HG02943 (cell line): ENCODE measurements at regions not wholly inside any gene's neighbourhood (a gene's known extent, or its start where the extent isn't known, plus 50 kb on each side); places are given as distances from the start of the nearest gene placed in this dataset.
"Not testable (repeated sequence)": the region's sequence is repeated elsewhere in the genome, so short reads cannot be mapped to it uniquely, and the experiment has no call there.

Source experiments
- ATAC-seq: cut with Tn5 transposase; IDR thresholded peaks from one replicate; pipeline ENCODE4 v1.9.1; 2021; ENCODE audit warnings: mild to moderate bottlenecking, low read depth, moderate library complexity; ENCODE audit not compliant: unreplicated experiment

DNA sequence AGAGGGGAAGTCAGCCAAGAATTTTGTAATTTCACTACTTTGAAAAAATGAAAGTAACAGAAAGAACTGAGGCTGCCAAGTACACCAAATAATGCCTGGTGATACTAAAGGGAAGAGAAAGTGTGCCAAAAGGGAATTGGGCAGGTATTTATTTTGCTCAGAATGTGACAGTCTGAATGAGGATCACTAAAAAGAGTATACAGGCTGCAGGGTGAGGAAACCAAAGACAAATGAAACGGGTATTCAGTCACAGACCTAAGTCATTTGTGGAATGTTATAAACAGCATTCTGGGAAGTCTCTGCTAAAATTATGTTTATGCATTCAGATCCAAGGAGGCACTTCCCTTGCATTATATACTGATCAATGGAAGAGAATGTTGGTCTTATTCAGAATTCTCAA, 418.6 kb upstream of the SLC39A10 start:
- ATAC-seq, result no peak

DNA sequence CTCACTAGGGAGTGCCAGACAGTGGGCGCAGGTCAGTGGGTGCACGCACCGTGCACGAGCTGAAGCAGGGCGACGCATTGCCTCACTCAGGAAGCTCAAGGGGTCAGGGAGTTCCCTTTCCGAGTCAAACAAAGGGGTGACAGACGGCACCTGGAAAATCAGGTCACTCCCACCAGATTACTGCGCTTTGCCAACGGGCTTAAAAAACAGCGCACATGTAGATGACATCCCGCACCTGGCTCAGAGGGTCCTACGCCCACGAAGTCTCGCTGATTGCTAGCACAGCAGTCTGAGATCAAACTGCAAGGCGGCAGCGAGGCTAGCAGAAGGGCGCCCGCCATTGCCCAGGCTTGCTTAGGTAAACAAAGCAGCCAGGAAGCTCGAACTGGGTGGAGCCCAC, 428.5 kb upstream of the SLC39A10 start:
- ATAC-seq, result not testable (repeated sequence)

DNA sequence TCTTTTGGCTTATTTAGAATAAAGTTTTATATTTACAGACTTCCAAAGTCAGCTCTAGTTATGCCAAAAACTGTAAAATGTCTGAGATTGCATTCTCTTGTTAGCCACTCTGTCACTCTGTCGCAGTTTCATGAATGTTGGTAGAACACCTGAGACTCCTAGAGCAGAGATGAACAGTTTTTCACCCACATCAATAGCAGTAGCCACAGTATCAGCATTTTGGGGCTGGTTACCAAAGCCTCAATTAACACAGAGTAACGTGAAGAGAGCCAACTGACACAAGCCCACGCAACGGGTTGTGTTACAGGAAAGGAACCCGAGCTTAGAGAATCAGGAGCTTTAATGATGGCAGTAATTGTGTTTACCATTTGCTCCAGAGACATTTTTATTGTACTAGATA, 443.0 kb upstream of the SLC39A10 start:
- ATAC-seq, result no peak

DNA sequence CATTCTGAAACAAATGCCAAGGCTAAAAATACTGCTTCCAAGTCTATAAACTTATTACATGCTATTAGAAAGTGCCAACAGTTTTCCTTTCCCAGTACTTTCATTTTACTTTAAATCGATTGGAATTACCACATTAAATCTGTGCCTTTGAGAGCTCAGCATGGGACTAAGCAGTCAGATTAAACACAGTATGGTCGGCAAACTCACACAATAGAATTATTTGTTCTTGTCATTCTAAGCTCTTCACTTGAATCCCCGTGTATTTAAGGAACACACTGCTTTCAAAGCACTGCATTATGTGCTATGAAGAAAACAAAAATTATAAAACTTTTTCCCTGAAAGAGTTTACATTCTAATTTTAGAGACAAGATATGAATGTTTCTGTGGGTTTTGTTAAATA, 444.4 kb upstream of the SLC39A10 start:
- ATAC-seq, result no peak

DNA sequence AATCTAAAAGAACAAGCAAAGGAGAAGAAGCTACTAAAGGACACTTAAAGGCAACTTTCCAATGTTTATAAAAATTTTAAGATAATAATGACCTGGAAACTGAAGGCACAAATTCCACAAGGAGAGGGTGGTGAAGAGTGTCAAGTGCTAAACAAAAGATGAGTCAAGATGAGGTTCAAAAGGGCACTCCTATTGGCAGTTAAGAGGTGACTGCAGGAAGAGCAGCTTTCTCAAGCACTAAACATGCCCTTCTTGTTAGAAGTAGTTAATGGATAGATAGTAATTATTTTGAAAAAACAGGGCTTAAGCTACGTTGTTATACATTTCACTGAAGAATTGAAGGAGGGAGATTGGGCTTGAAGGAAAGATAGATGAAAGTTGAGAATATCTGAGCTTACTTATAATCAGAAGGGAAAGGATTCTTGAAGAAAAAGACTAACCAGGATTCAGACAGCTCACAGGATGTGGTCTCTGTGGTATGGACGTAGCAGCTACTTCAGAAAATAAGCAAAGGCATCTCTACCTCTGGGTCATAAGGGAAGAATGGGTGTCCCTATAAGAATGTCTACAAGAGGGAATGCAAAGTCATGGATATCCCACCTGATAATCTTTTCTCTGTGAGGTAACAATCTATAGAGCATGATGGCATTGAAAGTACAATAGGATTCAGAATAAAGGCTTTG, 454.7 kb upstream of the SLC39A10 start:
- ATAC-seq, result no peak

DNA sequence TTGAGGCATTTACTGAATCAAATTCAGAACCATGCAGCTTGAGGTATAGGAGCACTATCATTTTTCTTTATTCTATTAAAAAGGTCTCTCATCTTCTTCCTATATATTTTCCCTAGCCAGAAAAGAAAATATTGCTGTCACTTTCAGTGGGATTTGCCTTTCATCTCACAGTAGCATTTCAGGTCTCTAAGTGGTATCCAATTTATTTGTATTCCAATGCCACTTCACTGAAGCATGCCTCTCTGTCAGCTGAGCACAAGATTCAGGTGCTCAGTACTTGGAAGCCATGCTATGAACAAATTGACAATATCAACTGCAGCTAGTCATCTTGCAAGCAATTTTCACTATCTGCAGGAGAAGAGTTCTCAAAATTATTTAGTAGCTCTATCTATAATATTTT, 457.2 kb upstream of the SLC39A10 start:
- ATAC-seq, result no peak

DNA sequence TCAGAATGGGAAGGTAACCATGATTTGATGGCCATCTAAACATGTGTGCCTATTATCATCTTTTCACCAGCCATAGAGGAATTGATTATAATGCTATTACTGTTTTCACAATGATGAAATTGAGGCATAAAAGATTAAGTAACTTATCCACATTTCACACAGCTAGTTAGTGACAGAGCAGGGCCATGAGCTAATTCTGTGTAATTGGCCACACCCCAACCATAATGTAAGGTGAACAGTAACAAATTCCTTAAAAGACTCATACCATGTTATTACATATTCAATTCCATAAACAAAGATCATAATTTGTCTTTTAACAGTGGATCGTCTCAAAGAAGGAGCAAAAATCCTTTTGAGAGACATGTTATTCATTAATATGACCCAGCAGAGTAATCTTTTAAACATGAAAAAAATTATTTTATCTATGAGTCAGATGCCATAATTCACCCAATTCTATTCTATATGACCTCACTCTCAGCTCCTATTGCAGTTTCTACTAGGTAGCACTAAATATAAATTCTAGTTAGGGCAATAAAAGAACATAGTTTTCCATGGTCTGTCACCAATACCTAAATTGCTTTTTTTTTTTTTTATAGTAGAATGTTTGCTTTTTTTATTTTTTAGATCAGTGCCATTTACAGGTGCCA, 475.8 kb upstream of the SLC39A10 start:
- no peak for ATAC-seq

DNA sequence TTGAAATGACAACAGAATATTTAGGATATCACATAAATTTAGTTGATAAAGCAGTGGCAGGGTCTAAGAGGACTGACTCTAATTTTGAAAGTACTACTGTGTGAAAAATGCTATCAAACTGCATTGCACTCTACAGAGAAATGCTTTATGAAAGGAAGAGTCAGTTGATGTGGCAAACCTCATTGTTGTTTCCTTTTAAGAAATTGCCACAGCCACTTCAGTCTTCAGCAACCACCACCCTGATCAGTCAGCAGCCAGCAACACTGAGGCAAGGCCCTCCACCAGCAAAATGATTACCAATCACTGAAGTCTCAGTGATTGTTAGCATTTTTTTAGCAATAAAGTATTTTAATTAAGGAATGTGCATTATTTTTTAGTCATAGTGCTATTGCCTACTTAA, 488.7 kb upstream of the SLC39A10 start:
- no peak for ATAC-seq

DNA sequence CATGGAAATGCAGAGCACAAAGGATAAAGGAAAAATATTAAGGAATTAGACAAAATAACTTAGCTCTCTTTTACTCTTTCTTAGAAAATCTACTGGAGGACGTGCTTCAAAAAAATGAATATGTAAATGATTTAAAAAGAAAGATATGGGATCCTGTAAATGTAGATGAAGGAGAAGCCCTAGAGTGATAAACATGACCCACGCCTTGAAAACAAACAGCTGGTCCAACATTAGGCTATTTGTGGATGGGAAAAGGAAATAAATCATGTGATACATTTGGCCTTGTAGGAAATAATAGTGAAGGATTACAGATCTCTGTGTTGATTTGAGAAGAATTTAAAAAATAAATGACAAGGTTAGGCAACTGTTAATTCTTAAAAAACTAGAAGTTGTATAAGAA, 492.1 kb upstream of the SLC39A10 start:
- ATAC-seq, result no peak

DNA sequence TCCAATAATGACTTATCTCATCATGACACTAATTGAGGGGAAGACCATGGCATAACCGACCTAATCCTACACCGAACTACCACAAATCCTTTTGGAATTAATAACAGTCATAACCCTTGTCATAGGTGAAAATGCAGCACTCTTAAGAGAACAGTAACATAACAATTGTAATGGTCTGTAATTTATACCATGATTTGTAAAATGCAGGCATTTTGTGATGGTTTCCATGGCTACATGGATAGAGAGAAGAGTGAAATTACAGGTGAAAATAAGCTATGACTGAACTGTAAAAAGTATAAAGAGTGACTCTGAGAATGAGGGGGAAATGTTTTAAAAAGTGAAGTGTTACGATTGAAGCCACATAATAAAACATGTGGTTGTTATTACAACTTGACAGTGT, 494.1 kb upstream of the SLC39A10 start:
- no peak for ATAC-seq

DNA sequence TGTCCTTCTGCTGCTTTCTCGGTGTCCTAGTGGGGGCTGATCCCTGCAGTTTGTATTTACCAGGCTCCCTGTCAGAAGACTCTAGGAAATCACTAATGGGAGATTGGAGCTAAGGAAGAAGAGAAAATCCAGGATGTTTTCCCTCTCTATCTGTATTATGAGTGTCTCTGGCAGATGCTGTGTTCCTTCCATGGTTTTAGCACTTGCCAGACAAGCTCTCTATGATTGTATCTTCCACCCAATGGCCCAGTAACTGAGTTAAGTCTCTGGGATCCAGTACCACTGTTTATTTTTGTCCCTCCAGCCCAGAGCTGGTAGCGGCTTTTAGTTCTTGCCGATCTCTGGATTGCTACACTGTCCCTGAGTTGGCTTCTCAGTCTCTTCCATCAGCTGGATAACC, 494.8 kb upstream of the SLC39A10 start:
- no peak for ATAC-seq

DNA sequence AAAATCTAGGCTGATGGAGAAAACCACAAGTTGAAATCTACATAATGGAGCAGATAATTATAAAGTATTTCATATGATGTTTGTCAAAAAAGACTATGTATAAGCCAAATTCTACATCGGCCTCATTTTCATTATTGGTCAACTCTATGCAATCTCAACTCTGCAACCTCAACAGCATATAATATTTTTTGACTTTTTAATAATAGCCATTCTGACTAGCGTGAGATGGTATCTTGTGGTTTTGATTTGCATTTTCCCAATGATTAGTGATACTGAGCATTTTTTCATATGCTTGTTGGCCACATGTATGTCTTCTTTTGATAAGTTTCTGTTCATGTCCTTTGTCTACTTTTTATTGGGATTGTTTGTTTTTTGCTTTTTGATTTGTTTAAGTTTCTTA, 496.1 kb upstream of the SLC39A10 start:
- ATAC-seq, result no peak

DNA sequence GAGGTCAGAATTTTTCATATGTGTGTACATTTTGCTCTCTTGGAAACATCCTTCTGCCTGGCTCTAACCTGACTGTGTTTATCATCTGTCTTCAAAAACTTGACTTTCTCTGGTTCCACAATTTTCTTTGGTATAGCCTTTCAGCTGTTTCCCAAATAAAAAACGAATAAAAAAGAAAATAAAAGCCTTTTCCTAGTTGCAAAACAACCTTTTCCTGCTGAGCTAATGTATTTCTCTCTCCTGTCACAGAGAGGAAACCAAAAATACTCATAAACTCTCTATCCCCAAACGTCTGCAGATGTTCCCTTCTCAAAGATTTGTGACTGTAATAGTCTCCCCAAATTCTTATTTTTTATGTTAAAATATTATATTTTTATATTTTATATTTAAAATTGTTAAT, 505.3 kb upstream of the SLC39A10 start:
- no peak for ATAC-seq

DNA sequence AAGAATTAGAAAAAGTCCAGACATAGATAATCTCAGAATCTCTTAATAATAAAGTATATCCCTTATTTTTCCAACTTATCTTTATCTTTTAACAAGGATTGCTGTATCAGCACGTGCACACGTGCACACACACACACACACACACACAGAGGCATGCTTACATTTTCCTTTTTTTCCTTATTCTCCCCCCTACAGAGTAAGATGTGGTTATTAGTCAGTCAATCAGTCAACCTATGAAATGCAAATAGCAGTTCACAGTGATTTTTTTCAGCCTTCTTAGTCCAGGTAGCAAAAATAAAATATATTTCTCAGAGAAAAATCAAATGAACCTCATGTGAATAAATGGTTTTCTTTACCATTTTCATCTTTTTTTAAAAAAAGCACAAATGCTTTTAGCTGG, 506.2 kb upstream of the SLC39A10 start:
- no peak for ATAC-seq

DNA sequence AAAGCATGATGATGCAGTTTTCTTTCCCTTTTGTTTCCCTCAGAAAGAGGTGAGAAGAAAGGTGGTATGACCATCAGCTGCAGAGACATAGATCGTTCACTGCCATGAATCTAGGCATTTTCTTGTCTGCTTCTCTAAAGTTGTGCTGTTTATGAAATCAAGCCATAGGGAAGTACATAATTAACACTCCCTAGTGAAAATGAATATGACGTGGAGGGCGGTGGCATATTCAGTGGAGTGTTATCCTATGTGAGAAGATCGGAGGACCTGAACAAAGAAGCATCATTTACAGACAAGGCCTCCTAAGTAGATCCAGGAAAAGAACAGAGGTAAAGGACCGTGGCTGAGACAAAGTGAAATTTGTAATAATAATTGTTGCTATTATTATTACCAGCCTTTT, 509.0 kb upstream of the SLC39A10 start:
- ATAC-seq, result no peak

DNA sequence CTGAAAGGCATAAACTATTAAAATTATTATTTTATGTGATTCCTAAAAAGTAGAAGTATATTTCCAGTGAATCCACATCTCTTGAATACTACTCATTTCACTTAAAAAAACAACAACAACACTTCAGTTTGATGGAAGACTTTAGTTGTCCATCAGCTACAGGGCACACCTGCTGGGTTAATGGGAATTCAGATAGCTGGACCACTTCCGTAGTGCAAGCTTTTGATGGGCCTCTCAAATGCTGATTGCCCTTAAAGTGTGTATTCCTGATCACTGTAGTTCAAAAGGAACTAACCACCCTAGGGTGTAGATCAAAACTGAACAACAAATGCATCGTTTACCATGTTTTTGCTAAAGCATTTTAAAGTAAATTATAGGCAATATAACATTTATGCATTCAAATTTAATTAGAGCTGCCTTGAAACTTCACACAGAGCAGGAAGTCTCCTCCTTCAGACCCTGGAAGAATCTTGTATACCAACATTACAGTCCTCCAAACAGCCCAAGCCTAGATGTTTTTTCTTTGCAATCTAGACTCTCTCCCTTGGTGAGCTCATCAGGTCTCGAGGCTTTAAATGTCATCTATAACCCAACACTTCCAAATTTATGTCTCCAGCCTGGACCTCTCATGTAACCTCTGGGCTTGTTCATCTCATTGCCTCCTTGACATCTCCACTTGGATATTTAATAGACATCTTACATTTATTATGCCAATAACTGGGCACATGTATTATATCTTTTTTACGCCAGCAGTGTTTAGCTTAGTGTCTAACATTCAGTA, 510.1 kb upstream of the SLC39A10 start:
- ATAC-seq, result no peak

DNA sequence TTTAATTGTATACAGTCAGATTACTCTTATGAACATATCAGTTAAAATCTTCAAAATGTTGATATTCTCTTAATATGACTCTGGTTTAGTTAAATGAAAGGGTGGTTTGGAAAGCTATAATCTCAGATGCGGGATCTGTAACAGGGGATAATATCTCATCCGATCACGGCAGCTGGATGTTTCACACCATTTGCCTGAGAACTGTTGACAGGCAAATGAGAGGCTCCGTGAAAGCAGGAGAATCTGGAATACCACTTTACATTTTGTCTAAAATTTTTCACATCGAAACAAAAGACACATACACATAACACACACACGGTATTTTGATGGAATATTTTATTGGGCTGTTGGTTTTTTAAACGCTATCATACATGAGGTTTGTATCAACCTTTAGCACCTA, 518.6 kb upstream of the SLC39A10 start:
- ATAC-seq, result no peak

DNA sequence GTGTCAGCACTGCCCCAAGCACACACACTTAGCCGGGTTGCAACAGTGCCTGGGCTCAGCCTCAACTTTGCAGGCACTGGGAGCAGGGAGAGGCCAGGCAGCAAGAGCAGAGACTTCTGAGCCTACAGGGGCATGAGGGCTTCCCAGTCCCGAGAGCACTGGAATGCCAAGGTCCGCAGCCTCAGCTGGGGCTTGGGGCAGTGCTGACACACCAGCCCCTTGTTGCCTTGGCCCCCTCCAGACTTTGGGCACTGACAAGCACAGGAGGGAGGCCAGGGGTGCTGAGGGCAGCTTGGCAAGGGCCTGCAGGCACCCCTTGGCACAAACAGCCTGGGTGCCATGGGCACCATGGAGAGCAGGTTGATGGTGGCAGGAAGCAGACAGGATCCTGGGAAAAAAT, 531.1 kb upstream of the SLC39A10 start:
- ATAC-seq, result not testable (repeated sequence)

DNA sequence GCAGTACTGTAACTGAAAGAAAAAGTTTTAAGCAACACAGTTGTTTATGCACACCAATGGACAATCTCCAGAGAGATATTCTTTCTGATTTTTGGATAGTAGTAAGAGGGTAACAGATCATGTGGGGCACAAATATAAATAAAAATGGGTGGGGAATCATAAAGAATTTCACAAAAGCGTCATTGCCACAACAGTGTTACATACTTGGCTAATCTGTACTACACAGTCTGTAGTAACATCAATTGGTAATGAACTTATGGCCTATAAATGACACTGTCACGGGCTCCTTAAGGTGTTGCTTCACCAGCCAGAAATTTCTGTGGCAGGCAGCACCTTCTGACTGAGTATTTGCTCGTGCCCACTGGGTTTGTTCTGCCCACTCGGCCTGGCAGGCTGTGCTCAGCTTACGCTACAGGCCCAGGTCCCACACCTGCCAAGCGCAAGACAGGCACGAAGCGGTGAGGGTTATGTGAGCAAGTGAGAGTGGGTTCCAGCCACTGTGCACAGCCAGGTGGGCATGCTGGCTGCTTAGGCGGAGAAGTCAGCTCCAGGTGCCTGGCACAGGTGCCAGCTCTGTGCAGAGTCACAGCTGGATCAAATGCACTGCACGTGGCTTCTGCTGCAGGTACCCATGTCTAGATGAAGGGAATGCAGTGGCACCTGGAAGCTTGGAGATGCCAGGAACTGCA, 532.5 kb upstream of the SLC39A10 start:
- no peak for ATAC-seq

DNA sequence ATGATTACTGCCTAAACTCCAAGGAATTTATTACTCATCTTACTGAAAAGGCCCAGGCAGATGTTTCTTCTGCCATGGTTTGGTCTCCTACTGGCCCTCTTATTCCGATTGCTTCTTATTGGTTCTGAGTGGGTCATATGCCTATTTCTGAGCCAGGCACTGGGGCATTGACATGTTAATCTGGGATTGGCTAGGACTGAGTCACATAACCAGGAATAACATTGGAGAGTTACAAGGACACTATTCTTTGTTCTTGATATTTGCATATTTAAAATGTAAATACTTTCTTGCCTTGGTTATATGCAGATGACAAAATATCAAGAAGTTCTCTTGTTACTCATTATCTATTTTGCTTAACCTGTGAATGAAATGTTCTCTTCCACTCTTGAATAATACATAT, 534.4 kb upstream of the SLC39A10 start:
- ATAC-seq, result no peak

DNA sequence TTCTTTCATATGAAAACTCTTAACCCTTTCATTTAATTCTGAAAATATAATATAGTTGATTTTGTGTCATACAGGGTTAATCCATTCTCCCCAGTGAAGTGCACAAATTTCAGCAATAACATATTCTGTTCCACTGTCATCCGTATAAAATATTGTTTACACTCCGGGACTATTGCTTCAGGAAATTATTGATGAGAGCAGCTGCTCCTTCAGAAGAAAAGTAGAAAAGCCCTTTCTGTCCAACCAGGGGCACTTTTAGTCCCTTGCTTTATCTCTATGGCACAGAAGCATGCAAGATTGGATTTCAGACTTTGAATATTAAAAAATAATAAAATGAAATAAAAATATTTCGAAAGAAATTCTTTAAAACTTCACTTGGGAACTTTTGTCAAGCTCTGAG, 535.7 kb upstream of the SLC39A10 start:
- ATAC-seq, result no peak
